ENCODE measurements at regions not wholly inside any gene's neighbourhood (a gene's known extent, or its start where the extent isn't known, plus 50 kb on each side); places are given as distances from the start of the nearest gene placed in this dataset.

GRCh38 chr9:13627071-13627470 lies 347.6 kb upstream of the MPDZ start:
- H3K4me1 ChIP-seq, result peaks cover 0 to under 1% (median 0%) of the 10 kb centered on the region in 4 donors
- peaks cover 0 to 9% (median 2%) of the 10 kb centered on the region in 4 donors for H3K9me3 ChIP-seq
- TF ChIP-seq EP300 (IDR thresholded peaks at IDR 0.05), result no peak
- no peak for TF ChIP-seq POLR2A (IDR thresholded peaks at IDR 0.05)
- no peak for TF ChIP-seq POLR2AphosphoS5 (IDR thresholded peaks at IDR 0.05)
- TF ChIP-seq CTCF (IDR thresholded peaks at IDR 0.05), result no peak
- WGBS, 5 donors, result 87 to 100% (median 97%) methylated on average over 2 to 3 of the region's 3 CpGs
- no peaks in the 10 kb centered on the region for H3K27me3 ChIP-seq
- no peak overlapping the region for H3K4me3 ChIP-seq
- intact Hi-C loops (cut with DNase I; ENCODE audit: low total_unique reads), result no loop called here
- H3K27ac ChIP-seq, result no peak overlapping the region
- DNase-seq, result no peak
- no peaks in the 10 kb centered on the region for H3K36me3 ChIP-seq

GRCh38 chr9:13626601-13627000 lies 347.1 kb upstream of the MPDZ start:
- intact Hi-C loops (cut with DNase I; ENCODE audit: low total_unique reads), result no loop called here
- Histone ChIP-seq H3K4me3 (no peak overlapping the region), H3K4me1 (peaks cover 0 to 6% (median 0%) of the 10 kb centered on the region in 4 donors), H3K27me3 (no peaks in the 10 kb centered on the region), H3K27ac (no peak overlapping the region), H3K9me3 (peaks cover 0 to 9% (median 2%) of the 10 kb centered on the region in 4 donors), H3K36me3 (no peaks in the 10 kb centered on the region)
- no peak for DNase-seq
- 90 to 93% (median 92%) methylated on average over 1 of the region's 1 CpG for WGBS, 5 donors
- TF ChIP-seq POLR2A (IDR thresholded peaks at IDR 0.05) (no peak), CTCF (IDR thresholded peaks at IDR 0.05) (no peak), POLR2AphosphoS5 (IDR thresholded peaks at IDR 0.05) (no peak)

GRCh38 chr9:13621872-13622564 lies 342.5 kb upstream of the MPDZ start:
- Histone ChIP-seq H3K9me3 (no peaks in the 10 kb centered on the region), H3K27me3 (no peaks in the 10 kb centered on the region), H3K4me3 (no peak overlapping the region), H3K4me1 (peaks cover 0 to 8% (median 0%) of the 10 kb centered on the region in 4 donors), H3K27ac (no peak overlapping the region), H3K36me3 (no peaks in the 10 kb centered on the region)
- no peak for TF ChIP-seq POLR2A (IDR thresholded peaks at IDR 0.05)
- TF ChIP-seq CTCF (IDR thresholded peaks at IDR 0.05), result no peak
- no peak for DNase-seq
- 72 to 78% (median 77%) methylated on average over 6 of the region's 6 CpGs for WGBS, 5 donors
- intact Hi-C loops (cut with DNase I; ENCODE audit: low total_unique reads), result no loop called here

- H3K27ac ChIP-seq, result no peak overlapping the region
- no peaks in the 10 kb centered on the region for H3K27me3 ChIP-seq
- DNase-seq, result peak in 1 of 2 donors; percentile 30
- 39 to 61% (median 46%) methylated on average over 2 of the region's 2 CpGs for WGBS, 5 donors
- peaks cover 0 to 17% (median 0%) of the 10 kb centered on the region in 4 donors for H3K4me1 ChIP-seq
- no peak overlapping the region for H3K4me3 ChIP-seq
- H3K9me3 ChIP-seq, result peaks cover 0 to 2% (median 0%) of the 10 kb centered on the region in 4 donors
- intact Hi-C loops (cut with DNase I; ENCODE audit: low total_unique reads), result no loop called here
- H3K36me3 ChIP-seq, result no peaks in the 10 kb centered on the region
- no peak for TF ChIP-seq CTCF (IDR thresholded peaks at IDR 0.05)
- no peak for TF ChIP-seq POLR2A (IDR thresholded peaks at IDR 0.05)
- TF ChIP-seq EP300 (IDR thresholded peaks at IDR 0.05), result no peak
- TF ChIP-seq POLR2AphosphoS5 (IDR thresholded peaks at IDR 0.05), result no peak
Observed at GRCh38 chr9:13616491-13617035, 337.1 kb upstream of the MPDZ start.

Data from stomach (tissue), 8 donors.